ENCODE measurements at regions not wholly inside any gene's neighbourhood (a gene's known extent, or its start where the extent isn't known, plus 50 kb on each side); places are given as distances from the start of the nearest gene placed in this dataset.

GRCh38 chr1:233514946-233515391, 98.9 kb upstream of the KCNK1 start:
- TF ChIP-seq, protein P1, sequence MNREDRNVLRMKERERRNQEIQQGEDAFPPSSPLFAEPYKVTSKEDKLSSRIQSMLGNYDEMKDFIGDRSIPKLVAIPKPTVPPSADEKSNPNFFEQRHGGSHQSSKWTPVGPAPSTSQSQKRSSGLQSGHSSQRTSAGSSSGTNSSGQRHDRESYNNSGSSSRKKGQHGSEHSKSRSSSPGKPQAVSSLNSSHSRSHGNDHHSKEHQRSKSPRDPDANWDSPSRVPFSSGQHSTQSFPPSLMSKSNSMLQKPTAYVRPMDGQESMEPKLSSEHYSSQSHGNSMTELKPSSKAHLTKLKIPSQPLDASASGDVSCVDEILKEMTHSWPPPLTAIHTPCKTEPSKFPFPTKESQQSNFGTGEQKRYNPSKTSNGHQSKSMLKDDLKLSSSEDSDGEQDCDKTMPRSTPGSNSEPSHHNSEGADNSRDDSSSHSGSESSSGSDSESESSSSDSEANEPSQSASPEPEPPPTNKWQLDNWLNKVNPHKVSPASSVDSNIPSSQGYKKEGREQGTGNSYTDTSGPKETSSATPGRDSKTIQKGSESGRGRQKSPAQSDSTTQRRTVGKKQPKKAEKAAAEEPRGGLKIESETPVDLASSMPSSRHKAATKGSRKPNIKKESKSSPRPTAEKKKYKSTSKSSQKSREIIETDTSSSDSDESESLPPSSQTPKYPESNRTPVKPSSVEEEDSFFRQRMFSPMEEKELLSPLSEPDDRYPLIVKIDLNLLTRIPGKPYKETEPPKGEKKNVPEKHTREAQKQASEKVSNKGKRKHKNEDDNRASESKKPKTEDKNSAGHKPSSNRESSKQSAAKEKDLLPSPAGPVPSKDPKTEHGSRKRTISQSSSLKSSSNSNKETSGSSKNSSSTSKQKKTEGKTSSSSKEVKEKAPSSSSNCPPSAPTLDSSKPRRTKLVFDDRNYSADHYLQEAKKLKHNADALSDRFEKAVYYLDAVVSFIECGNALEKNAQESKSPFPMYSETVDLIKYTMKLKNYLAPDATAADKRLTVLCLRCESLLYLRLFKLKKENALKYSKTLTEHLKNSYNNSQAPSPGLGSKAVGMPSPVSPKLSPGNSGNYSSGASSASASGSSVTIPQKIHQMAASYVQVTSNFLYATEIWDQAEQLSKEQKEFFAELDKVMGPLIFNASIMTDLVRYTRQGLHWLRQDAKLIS (CRISPR knock-in tag; IDR thresholded peaks at IDR 0.05; ENCODE audit: borderline replicate concordance), result no peak
- TF ChIP-seq, protein P2, sequence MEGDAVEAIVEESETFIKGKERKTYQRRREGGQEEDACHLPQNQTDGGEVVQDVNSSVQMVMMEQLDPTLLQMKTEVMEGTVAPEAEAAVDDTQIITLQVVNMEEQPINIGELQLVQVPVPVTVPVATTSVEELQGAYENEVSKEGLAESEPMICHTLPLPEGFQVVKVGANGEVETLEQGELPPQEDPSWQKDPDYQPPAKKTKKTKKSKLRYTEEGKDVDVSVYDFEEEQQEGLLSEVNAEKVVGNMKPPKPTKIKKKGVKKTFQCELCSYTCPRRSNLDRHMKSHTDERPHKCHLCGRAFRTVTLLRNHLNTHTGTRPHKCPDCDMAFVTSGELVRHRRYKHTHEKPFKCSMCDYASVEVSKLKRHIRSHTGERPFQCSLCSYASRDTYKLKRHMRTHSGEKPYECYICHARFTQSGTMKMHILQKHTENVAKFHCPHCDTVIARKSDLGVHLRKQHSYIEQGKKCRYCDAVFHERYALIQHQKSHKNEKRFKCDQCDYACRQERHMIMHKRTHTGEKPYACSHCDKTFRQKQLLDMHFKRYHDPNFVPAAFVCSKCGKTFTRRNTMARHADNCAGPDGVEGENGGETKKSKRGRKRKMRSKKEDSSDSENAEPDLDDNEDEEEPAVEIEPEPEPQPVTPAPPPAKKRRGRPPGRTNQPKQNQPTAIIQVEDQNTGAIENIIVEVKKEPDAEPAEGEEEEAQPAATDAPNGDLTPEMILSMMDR (IDR thresholded peaks at IDR 0.05), result no peak
- TF ChIP-seq GABPB1 (CRISPR knock-in tag; IDR thresholded peaks at IDR 0.05) (no peak), ELF4 (CRISPR knock-in tag; IDR thresholded peaks at IDR 0.05; ENCODE audit: low read depth) (no peak), SP1 (CRISPR knock-in tag; conservative IDR thresholded peaks at IDR 0.05) (no peak)
- TF ChIP-seq, protein P3, sequence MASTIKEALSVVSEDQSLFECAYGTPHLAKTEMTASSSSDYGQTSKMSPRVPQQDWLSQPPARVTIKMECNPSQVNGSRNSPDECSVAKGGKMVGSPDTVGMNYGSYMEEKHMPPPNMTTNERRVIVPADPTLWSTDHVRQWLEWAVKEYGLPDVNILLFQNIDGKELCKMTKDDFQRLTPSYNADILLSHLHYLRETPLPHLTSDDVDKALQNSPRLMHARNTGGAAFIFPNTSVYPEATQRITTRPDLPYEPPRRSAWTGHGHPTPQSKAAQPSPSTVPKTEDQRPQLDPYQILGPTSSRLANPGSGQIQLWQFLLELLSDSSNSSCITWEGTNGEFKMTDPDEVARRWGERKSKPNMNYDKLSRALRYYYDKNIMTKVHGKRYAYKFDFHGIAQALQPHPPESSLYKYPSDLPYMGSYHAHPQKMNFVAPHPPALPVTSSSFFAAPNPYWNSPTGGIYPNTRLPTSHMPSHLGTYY (CRISPR knock-in tag; IDR thresholded peaks at IDR 0.05), result no peak
